Fibroblast of lung (primary cell): ENCODE measurements at regions not wholly inside any gene's neighbourhood (a gene's known extent, or its start where the extent isn't known, plus 50 kb on each side); places are given as distances from the start of the nearest gene placed in this dataset.

ENCODE experiments used
- DNase-seq, 2 donors: peaks; one replicate each; pipeline versions ENCODE4 v3.0.0 to v3.0.0-alpha.2; 2010; ENCODE audit warnings: low read depth in 2 of 2
- H2AFZ ChIP-seq: 2 replicates; pipeline ENCODE4 v1.5.1; 2012; ENCODE audit warnings: low read length, control low read depth, inconsistent platforms
- H3K27ac ChIP-seq: 2 replicates; pipeline ENCODE4 v1.5.1; 2011; ENCODE audit warnings: low read length, control low read depth; ENCODE audit not compliant: insufficient read depth
- H3K27me3 ChIP-seq: 2 replicates; pipeline ENCODE4 v1.5.1; 2011; ENCODE audit warnings: mild to moderate bottlenecking, low read length; ENCODE audit not compliant: control insufficient read depth, insufficient read depth
- H3K36me3 ChIP-seq: 2 replicates; pipeline ENCODE4 v1.5.1; 2011; ENCODE audit warnings: low read length; ENCODE audit not compliant: control insufficient read depth, insufficient read depth
- H3K4me1 ChIP-seq: 2 replicates; pipeline ENCODE4 v1.5.1; 2011; ENCODE audit warnings: low read length; ENCODE audit not compliant: control insufficient read depth, insufficient read depth; ENCODE audit errors: extremely low read depth
- H3K4me2 ChIP-seq: 2 replicates; pipeline ENCODE4 v1.5.1; 2011; ENCODE audit warnings: low read length, control low read depth; ENCODE audit not compliant: insufficient read depth; ENCODE audit errors: extremely low read depth
- H3K4me3 ChIP-seq, 4 experiments: fragments of 200-600 bp in 1 of 4; sonication (generic) in 1 of 4; replicated peaks in 1 of 4; 2 replicates each; pipeline ENCODE4 v1.5.1; 2011 to 2016; ENCODE audit warnings: low read length in 4 of 4, low read depth in 3 of 4, mild to moderate bottlenecking in 3 of 4, control low read depth in 2 of 4, inconsistent platforms in 1 of 4, mixed read lengths in 1 of 4; ENCODE audit not compliant: insufficient read depth in 1 of 4; ENCODE audit errors: control extremely low read depth in 1 of 4
- H3K79me2 ChIP-seq: 2 replicates; pipeline ENCODE4 v1.5.1; 2012; ENCODE audit warnings: mild to moderate bottlenecking, low read length, inconsistent platforms; ENCODE audit not compliant: control insufficient read depth, insufficient read depth
- H3K9ac ChIP-seq: 2 replicates; pipeline ENCODE4 v1.5.1; 2011; ENCODE audit warnings: mild to moderate bottlenecking, low read length, control low read depth; ENCODE audit not compliant: insufficient read depth
- H3K9me3 ChIP-seq: 2 replicates; pipeline ENCODE4 v1.5.1; 2012; ENCODE audit warnings: low read depth, low read length; ENCODE audit not compliant: control insufficient read depth, insufficient read depth
- H4K20me1 ChIP-seq: 2 replicates; pipeline ENCODE4 v1.5.1; 2011; ENCODE audit warnings: low read length; ENCODE audit not compliant: control insufficient read depth, insufficient read depth; ENCODE audit errors: extremely low read depth
- EZH2 ChIP-seq: IDR thresholded peaks from 2 replicates; pipeline ENCODE4 v1.5.1; 2012; ENCODE audit warnings: low read length, control low read depth, mild to moderate bottlenecking; ENCODE audit errors: missing control alignments
- TF ChIP-seq, protein P1 (sequence below), 2 donors: IDR thresholded peaks in 1 of 2; conservative IDR thresholded peaks in 1 of 2; 1 replicate in 1 of 2; 2 replicates in 1 of 2; pipeline ENCODE4 v1.5.1; 2011 to 2012; ENCODE audit warnings: low read length in 2 of 2, control low read depth in 1 of 2, inconsistent platforms in 1 of 2, low read depth in 1 of 2, mild to moderate bottlenecking in 1 of 2

DNA sequence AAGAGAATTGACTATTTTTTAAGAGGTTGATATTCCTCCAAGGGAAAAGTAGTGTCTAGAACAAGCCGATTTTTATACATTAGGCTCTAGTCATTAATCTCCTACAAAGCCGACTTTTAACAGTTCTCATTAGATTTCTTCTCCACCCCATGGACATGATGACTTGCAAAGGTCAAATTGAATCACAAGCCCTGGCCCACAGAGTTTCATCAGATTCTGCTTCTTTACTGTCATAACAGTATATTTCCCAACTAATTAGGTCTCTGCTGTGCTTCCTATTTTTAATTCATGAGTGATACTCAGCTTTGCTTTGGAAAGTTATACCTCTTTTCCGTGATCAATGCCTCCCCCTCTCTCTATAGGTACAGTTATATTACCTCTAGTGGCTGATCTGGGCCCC, 90.6 kb upstream of the ADGRB3 start:
- no peaks in the 10 kb centered on the region for H4K20me1 ChIP-seq
- H2AFZ ChIP-seq: no peak overlapping the region
- no peak for DNase-seq
- no peak overlapping the region for H3K9ac ChIP-seq
- no peak overlapping the region for H3K4me3 ChIP-seq
- no peaks in the 10 kb centered on the region for H3K79me2 ChIP-seq
- H3K9me3 ChIP-seq: no peaks in the 10 kb centered on the region
- H3K4me2 ChIP-seq: no peak overlapping the region
- TF ChIP-seq, protein P1, sequence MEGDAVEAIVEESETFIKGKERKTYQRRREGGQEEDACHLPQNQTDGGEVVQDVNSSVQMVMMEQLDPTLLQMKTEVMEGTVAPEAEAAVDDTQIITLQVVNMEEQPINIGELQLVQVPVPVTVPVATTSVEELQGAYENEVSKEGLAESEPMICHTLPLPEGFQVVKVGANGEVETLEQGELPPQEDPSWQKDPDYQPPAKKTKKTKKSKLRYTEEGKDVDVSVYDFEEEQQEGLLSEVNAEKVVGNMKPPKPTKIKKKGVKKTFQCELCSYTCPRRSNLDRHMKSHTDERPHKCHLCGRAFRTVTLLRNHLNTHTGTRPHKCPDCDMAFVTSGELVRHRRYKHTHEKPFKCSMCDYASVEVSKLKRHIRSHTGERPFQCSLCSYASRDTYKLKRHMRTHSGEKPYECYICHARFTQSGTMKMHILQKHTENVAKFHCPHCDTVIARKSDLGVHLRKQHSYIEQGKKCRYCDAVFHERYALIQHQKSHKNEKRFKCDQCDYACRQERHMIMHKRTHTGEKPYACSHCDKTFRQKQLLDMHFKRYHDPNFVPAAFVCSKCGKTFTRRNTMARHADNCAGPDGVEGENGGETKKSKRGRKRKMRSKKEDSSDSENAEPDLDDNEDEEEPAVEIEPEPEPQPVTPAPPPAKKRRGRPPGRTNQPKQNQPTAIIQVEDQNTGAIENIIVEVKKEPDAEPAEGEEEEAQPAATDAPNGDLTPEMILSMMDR (conservative IDR thresholded peaks at IDR 0.05 in 1 of 2, IDR thresholded peaks at IDR 0.05 in 1 of 2; ENCODE audit: low read depth in 1 of 2, low read length in 2 of 2): no peak
- TF ChIP-seq EZH2: no peak
- no peaks in the 10 kb centered on the region for H3K27me3 ChIP-seq
- no peak overlapping the region for H3K27ac ChIP-seq
- H3K36me3 ChIP-seq: no peaks in the 10 kb centered on the region
- H3K4me1 ChIP-seq: no peaks in the 10 kb centered on the region

DNA sequence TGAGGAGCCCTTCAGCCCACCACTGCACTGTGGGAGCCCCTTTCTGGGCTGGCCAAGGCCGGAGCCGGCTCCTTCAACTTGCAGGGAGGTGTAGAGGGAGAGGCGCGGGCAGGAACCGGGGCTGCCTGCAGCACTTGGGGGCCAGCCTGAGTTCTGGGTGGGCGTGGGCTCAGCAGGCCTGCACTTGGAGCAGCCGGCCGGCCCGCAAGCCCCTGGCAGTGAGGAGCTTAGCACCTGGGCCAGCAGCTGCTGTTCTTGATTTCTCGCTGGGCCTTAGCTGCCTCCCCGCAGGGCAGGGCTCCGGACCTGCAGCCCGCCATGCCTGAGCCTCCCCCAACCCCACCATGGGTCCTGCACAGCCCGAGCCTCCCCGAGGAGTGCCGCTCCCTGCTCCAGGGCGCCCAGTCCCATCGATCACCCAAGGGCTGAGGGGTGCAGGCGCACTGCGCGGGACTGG, 101.7 kb upstream of the ADGRB3 start:
- Histone ChIP-seq H3K36me3 (no peaks in the 10 kb centered on the region), H3K4me3 (no peak overlapping the region), H3K9ac (no peak overlapping the region), H3K4me2 (no peak overlapping the region), H2AFZ (no peak overlapping the region), H3K27ac (no peak overlapping the region), H3K79me2 (no peaks in the 10 kb centered on the region), H4K20me1 (no peaks in the 10 kb centered on the region), H3K27me3 (no peaks in the 10 kb centered on the region), H3K9me3 (no peaks in the 10 kb centered on the region), H3K4me1 (no peaks in the 10 kb centered on the region)
- DNase-seq: no peak
- TF ChIP-seq, protein P1 (conservative IDR thresholded peaks at IDR 0.05 in 1 of 2, IDR thresholded peaks at IDR 0.05 in 1 of 2; ENCODE audit: low read depth in 1 of 2, low read length in 2 of 2): no peak
- no peak for TF ChIP-seq EZH2

DNA sequence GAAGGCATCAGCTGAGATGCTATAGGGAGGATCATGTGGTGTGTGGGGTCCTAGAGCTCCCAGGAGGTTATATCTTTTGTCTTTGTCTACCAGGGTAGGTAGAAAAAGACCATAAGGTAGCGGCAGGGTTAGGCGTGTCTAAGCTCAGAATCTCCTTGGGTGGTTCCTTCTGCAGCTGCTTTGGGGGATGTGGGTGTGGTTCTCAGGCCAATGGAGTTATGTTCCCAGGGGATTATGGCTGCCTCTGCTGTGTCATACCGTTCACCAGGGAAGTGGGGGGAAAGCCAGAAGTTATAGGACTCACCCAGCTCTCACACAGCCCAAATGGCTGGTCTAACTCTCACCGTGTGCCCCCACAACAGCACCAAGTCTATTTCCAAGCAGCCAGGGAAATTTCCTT, 107.4 kb upstream of the ADGRB3 start:
- Histone ChIP-seq H3K4me2 (no peak overlapping the region), H2AFZ (no peak overlapping the region), H4K20me1 (no peaks in the 10 kb centered on the region), H3K27ac (no peak overlapping the region), H3K27me3 (no peaks in the 10 kb centered on the region), H3K79me2 (no peaks in the 10 kb centered on the region), H3K36me3 (no peaks in the 10 kb centered on the region), H3K9me3 (no peaks in the 10 kb centered on the region), H3K4me1 (no peaks in the 10 kb centered on the region), H3K4me3 (no peak overlapping the region), H3K9ac (no peak overlapping the region)
- no peak for DNase-seq
- TF ChIP-seq, protein P1 (conservative IDR thresholded peaks at IDR 0.05 in 1 of 2, IDR thresholded peaks at IDR 0.05 in 1 of 2; ENCODE audit: low read depth in 1 of 2, low read length in 2 of 2): no peak
- no peak for TF ChIP-seq EZH2
